Cerebellar cortex (tissue), 1 donor: ENCODE measurements at regions not wholly inside any gene's neighbourhood (a gene's known extent, or its start where the extent isn't known, plus 50 kb on each side); places are given as distances from the start of the nearest gene placed in this dataset.
A peak's percentile ranks its signal among the peaks of the same experiment; 100 is the strongest.

Experiments
- DNase-seq: peaks from one replicate; pipeline ENCODE4 v3.0.0-alpha.2; 2015; ENCODE audit warnings: low spot score

DNA sequence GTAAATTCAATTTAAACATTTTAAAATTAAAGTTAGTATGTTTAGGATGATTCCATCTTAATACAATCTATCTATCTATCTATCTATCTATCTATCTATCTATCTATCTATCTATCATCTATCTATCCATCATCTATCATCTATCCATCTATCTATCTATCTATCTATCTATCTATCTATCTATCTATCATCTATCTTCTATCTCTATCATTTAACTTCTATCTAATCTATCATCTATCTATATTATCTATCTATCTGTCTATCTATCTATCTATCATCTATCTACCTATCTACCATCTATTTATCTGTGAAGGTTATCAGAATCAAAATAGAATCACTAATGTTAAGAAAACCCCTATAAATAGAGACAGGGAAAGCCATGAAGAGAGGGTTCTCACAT is 78.3 kb downstream of the RAMP3 start:
- DNase-seq: no peak

DNA sequence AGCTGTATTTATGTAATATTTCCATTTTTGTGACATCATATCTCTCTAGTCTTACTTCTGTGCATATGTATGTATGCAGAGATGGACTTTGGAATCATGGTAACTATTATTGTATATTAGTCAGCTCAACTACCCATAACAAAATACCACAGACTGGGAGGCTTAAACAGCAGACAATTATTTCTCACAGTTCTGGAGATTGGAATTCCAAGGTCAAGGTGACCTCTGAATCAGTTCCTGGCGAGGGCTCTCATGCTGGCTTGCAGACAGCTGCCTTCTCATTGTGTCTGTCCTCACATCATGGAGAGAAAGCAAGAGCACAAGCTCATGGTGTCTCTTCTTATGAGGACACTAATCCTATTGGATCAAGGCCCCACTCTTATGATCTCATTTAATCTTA is 79.1 kb downstream of the RAMP3 start:
- no peak for DNase-seq

DNA sequence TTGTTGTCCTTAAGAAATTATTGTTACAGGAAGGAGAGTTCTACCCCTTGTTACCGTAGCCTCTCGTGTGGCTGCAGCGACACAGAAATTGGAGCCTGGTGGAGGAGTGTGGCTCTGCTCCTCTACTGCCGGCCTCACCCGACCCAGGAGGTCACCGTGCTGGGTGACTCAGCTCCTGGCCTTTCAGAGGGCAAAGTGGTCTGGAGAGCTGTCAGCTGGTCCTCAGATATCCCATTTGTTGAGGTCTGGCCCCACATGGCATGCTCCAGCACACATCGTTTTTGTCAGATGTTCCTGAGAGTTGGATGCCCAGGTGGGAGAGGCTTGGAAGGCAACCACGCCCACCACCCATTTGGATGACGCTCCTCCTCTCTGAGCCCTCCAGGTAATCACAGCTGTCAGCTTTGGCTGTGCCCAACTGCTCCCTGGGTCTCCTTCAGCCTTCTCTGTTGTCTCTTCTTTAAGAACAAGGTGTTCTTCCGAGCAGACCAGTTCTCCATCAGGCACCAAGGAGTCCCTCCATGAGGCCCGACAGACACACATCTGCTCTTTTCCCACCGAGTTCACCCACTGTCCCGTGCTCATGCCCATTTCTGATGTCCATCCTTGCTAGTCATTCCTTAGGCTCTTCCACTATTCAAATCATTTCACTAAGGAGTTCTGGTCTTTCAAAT is 80.3 kb downstream of the RAMP3 start:
- DNase-seq: no peak

DNA sequence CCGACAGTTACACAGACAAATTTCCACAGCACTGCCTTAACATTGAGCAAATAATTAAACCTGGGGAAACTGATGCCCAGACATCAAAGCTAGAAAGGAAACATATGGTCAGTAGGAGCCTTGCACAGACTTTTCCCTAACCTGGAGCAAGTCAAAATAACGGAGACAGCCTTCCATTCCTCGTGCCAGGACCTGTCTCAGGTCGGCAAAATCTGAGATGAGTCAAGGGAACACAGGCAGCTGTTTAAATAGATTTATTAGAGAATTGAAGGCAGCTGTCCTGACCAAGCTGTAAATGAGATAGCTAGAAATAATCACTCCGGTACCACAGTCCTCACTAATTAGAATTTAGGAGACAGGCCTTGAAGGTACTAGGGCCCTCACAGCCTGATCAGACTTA is 81.2 kb downstream of the RAMP3 start:
- no peak for DNase-seq

DNA sequence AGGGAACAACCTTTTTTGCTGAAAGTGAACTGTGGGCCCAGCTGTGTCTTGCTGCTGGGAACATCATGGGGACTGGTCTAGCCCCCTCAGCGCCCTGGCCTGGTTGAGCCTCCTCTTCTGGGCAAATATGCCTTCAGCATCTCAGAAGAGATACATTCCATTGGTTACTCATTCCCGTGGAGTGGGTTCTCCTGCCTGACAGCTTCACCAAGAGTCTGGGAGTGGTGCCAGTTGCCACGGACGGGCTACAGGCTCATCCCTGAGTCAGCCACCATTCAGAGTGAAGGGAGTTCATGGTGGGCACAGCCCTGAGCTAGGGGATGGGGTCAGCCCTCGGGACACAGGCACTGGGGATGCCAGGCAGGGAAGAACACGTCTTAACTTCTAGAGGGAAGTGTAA is 81.9 kb downstream of the RAMP3 start:
- DNase-seq: no peak

DNA sequence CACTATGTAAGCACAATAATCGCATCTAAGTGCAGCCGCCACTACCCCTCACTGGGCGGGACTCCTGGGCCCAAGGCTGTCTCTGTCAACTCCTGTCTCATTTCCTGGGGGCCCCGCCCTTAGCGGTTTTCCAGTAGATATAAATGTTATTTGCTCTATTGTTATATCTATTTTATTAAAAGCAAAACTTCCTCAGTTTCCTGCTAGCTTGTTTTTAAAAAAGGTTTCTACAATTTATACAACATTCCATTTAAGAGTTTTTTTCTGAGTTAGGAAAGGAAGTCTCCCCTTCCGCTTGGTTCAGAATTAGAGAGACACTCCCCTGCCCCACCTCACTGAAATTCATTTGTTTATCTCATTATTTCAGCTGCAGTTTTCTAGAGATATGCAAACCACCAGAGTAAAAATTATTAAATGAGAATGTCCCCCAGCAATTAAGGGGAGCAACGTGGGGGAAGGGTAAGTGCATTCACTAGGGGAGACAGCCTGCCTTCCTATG is 82.7 kb downstream of the RAMP3 start:
- no peak for DNase-seq

DNA sequence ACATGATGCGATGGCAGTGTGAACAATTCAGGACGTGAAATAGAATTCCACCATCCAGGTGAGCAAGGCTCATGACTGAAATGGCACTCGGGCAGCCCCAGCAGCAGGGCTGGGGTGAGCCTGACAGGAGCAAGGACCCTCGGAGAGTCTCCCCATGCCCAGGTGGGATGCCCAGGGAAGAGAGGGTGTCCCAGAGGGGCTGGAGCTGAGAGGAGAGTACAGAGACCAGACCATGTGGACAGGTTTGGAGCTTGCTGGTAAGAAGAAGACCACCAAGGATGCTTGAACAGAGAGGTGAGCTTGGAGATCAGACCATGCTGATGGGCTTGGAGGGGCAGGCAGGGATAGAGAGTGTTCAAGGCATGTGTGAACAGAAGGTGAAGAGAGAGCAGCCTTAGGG is 83.3 kb downstream of the RAMP3 start:
- no peak for DNase-seq

DNA sequence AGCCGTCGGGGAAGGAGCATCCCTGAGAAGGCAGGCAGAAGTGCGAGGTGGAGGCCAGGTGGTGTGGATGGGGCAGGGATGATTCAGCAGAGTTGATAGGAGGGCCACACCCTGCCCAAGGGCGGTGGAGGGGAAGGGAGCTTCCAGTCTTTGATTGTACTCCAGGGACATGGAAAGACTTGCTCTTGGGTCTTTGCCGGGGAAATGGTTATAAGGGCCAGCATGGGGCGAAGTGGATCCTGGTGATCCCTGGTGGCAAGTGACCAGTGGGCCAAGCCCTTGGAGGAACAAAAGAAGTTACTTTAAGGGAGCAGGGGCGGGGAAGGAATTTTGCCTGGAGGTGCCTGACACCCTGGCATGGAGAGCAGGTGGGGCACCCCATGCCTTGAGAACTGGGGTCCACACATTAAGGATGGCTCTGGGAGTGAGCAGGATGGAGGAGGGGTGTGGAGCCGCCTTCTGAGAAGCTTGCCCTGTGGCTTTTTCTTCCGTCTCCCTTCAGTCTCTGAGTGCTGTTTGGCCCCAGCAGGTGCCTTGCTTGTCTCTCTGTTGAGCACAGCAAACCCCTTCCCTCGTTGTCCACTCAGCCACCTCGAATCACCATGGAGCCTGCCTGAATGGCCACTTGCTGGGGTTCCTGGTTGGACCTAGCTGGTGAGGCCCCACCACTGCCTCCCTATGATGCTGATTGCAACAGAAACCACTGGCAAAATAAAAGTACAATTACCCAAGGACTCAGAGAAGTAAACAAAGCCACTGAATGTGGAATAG is 83.9 kb downstream of the RAMP3 start:
- no peak for DNase-seq

DNA sequence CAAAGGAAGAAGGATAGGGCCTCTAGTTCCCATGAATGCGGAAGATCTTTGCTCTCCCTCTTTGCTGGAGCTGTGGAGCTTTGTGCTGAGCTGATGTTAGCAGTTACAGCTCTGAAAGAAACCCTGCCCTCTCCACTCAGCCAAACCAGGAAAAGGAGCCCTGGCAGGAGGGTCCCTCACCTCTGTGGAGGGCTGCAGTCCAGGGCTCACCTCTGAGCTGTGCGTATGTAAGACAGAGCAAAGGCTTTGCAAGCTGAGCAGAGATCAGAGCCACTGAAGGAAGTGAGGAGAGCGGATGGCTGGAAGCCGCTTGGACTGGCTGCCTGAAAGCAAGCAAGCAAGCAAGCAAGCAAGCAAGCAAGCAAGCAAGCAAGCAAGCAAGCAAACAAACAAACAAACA is 84.7 kb downstream of the RAMP3 start:
- DNase-seq: no peak

DNA sequence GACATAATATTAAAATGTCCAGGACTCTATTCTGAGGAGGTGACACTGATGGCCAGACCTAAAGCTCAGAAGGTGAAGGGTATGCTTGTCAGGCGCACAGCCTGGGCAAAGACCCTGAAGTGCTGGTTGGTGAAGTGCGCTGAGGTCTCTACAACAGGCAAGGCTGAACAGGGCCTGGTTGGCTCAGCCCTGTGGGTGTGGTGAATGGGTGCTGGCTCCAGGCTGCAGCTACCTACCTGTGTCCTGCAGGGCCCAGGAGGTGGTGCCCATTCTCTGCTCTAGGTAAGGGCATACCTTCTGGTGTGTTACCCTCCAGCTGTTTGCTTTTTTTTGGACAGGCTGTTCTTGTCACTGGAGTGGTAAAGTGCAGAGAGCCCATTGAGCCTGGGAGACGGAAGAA is 85.1 kb downstream of the RAMP3 start:
- no peak for DNase-seq

DNA sequence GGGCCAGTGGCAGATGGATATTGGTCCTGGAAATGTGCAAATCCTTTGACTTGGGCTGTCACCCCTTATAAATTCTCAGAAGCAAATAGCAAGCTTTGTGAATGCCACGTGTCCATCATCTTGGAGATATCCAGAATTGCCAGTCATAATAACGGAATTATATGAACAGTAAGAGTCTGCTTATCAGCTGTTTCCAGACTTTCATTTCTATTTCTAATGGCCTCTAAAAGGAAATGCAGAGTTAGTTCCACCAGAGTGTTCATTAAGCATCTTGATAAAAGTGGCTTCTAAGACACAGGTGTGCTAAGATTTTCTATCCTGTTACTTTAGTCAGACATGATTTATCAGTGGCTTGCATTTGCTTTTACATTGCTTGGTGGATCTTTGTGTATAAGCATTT is 87.4 kb downstream of the RAMP3 start:
- DNase-seq: no peak

DNA sequence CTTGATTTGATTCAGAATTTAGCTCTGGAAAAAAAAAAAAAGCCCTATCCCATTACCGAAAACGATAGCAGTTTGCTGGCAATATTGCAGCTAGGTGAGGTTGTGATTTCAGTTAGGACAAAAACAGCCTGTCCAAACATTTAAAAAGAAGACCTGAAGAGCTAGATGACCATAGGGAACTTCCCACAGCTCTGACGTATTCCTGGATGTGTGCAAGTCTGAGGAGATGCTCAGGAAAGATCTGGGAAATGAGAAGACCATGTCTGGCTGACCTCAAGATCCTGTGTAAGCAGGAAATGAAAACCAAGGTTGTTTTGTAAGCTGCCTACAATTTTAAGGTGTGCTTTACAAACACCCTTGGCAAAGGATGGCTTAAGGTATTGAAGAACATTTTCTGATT is 88.7 kb downstream of the RAMP3 start:
- DNase-seq: no peak

DNA sequence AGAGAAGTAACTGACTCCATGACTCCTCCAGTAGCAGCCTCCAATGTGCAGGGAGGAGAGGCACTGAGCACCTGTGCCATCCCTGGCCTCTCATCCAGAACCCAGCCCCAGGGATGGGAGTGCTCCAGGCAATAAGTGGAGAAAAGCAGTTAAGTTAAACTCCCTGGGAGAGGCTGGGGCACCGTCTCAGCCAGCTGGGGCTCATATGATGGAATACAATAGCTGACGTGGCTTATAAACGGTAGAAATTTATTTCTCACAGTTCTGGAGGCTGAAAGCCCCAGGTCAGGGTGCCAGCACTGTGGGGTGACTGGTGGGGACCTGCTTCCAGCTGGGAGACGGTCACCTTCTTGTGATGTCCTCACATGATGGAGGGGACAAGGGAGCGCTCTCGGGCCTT is 94.7 kb downstream of the RAMP3 start:
- DNase-seq: no peak

DNA sequence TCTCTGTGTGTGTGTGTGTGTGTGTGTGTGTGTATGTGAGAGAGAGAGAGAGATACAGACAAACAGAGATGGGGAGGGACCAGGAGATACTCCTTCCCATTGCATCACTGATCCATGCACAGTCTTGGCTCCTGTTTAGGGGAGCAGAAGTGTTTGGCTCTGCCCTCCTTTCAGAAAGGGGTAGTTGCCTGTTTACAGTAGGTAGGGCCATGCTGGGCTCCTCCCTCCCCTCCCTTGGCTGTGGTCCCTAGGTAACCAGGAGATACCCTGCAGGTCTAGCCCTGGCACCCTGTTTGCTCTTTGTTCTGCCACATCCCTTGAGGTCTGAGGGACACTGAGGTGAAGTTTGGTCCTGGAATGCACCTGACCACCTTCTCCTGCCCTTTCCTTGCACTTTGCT is 95.3 kb downstream of the RAMP3 start:
- DNase-seq: no peak

DNA sequence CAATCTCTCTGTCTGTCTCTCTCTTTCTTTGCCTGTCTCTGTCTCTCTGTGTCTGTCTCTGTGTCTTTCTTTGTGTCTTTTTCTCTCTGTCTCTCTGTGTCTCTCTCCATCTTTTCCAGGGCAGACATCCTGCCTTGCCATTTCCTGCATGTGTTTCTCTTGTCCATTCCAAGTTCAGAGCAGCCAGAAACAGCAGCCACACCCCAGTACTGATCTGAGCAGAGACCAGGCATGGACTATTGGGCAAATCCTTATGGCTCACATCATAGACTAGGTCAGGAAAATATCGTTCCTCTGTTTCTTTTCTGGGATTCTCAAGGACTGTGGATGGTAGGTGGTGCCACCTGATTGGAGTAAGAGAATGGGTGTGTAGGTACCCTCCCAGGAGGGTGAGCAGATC is 95.8 kb downstream of the RAMP3 start:
- DNase-seq: no peak

DNA sequence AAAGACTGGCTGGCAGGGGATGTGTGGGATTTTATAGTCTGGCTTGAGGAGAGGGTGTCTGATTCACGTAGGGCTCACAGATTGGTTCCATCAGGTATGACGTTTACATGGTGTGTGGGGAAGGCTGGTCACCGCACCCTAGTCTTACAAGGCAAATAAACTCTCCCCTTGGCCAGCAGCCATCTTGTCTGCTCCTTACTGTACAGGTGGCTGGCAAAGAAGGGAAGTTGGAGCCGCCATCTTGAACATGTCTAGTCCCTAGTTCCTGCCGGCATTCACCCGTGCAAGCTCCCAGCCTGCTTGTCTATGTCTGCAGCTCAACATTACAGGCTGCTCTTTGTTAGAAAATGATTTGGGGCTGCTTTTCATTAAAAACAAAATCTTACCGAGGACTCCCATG is 97.6 kb downstream of the RAMP3 start:
- no peak for DNase-seq

DNA sequence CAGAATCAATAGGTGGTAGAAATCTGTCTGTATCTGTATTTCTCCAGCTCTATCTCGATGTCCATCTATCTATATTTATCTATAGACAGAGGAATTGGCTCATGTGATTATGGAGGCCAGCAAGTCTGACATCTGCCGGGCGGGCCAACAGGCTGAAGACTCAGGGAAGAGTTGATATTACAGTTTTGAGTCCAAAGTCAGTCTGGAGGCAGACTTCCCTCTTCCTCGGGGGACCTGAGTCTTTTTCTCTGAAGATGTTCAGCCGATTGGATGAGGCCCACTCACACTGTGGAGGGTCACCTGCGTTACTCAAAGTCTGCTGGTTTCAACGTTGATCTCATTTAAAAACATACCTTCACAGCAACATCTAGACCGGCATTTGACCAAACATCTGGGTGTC is 98.7 kb downstream of the RAMP3 start:
- no peak for DNase-seq

DNA sequence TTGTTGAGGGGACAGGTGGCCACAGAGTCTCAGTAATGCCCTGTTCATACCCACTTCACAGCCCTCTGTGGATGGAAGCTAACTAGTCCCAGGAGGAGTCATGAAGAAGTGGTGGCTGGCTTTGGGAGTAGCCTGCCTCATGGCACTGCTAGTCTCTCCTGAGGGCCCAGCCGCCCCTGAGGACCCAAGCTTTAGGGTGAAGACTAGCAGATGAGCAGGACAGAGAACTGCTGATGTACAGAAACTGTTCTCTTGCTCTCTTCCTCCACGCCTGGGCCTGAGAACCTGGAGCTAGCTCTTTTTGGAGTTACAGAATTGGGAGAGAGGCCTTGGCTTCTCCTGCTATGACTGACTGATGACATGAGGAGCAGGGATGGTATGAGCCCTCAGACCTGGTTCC is 99.2 kb downstream of the RAMP3 start:
- DNase-seq: no peak

DNA sequence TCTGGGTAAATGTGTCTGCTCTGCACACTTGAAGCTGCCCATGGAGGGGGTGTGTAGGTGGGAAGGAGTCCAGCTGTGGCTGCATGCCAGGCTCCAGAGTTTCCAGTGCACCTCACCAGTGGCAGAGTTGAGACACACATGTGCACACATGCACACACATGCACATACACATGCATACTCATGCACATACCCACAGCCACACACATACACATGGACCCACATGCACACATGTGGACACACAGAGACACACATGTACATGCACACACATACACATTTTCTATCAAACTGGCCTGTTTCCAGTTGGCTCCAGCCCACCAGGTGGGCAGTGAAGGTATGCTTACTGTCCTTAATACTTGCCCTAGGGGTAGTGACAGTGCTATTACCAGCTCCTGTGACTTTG is 99.7 kb downstream of the RAMP3 start:
- no peak for DNase-seq

DNA sequence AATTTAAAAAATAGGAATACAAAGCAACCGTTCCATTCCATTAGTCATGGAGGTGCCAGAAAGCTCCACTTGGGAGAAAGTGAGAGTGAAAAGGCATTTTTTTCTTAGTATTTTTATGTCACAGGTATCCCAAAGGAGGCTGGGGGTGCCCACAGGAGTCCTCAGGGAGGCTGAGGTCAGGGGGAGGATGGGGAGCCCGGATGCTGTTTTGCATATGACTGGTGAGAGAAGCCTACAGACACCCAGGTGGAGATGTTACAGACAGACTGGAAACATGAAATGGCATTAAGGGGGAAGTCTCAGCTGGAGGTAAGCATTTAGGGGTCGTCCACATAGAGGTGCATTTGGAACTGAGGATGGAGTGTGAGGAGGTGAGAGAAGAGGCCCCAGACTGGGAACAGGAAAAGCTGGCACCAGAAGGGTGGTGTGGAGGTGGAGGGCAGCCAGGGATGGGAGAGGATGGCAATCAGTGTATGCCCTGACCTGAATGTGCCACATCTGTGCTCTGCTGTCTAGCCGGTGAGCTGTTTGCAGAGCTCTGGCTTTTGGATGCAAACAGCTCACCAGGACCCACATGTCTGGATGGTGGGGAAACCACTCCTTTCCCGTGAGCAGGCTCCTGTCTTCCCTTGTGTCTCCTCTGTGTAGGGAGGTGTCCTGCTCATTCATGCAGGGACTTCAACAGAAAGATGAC is 101.1 kb downstream of the RAMP3 start:
- DNase-seq: no peak

DNA sequence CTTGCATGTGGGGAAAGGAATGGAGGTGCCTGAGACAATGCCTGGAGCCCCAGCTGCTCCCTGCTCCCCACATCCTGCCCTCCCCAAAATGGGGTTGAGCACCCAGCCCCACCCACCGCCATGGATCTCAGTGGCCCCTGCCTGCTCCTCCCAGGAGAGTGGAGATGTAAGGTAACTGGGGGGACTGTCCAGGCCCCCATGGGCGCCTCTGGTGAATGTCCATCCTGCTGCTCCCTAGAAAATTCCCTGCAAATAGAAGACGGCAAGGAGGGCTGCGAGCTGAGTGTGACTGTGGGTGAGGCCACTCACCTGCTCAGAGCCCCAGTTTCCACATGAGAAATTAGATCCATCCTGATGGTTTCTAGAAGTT is 101.6 kb downstream of the RAMP3 start:
- no peak for DNase-seq

DNA sequence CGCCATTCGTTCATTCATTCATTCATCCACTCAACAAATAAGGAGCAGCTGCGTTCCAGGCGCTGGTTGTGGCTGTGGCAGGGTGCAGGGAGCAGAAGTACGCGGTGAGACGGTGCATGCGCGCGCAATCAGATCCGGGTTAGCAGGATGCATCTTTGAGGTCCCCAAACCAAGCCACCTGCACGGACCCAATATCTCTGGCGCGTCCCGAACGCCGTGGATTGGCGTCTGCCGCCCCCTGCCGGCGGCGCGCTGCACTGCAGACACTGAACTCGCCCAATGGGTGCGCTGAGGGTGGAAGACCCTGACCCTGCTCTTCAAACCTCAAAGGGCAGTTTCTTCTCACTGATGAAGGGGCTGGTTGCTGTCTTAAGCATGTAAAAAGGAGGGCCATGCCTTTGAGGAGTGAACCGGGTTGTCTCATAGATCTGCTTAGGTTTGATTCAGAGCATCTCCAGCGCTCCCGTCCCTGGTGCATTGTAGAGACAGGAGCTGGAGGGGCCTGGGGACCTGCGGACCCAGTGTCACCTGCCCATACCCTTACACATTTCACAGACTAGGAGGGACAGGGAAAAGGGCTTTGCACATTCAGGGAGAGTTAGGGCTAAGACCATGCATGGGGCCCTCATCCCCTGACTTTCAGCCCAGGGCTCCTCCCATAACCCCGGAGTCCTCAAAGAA is 102.5 kb downstream of the RAMP3 start:
- DNase-seq: peak; percentile 54

DNA sequence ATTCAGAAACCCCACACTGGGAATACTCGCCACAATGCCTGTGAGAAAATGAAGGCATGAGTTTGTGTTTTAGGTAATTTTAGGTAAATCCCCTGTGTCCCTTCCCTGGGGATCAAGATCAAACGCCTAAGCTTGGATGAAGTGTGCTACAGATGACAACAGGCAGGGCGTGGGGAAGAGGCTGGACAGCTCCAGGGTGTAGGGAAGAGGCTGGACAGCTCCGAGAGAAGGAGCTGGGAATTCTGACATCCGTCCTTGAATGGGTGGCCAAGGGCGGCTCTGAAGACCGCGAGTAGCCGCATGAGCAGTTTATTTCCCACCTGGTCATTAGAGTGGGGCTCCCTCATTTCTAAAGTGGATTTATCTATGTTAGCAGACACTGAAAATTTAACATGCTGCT is 109.7 kb downstream of the RAMP3 start:
- DNase-seq: no peak
